Right lobe of liver (tissue), 6 donors: ENCODE measurements at regions not wholly inside any gene's neighbourhood (a gene's known extent, or its start where the extent isn't known, plus 50 kb on each side); places are given as distances from the start of the nearest gene placed in this dataset.

ENCODE experiments used
- ATAC-seq, 4 donors: fragments of 200-7000 bp; cut with Tn5 transposase; one replicate each; pipeline ENCODE4 v1.9.1; 2020; ENCODE audit warnings: mild to moderate bottlenecking in 4 of 4, moderate library complexity in 4 of 4
- DNase-seq, 3 donors: peaks; one replicate each; pipeline ENCODE4 v3.0.0-alpha.2; 2020
- H3K27ac ChIP-seq, 3 donors: fragments of 200-600 bp; one replicate each; pipeline ENCODE4 v1.8.0; 2022
- H3K27me3 ChIP-seq, 2 donors: fragments of 200-600 bp; one replicate each; pipeline ENCODE4 v1.8.0; 2022
- H3K36me3 ChIP-seq, 4 donors: fragments of 200-600 bp; sonication (generic) in 1 of 4; one replicate each; pipeline versions ENCODE4 v1.5.1 to v1.8.0; 2017 to 2022; ENCODE audit warnings: control low read depth in 1 of 4
- H3K4me1 ChIP-seq, 4 donors: fragments of 200-600 bp; sonication (generic) in 1 of 4; one replicate each; pipeline versions ENCODE4 v1.5.1 to v1.8.0; 2017 to 2022; ENCODE audit warnings: control low read depth in 1 of 4
- H3K4me3 ChIP-seq, 3 donors: fragments of 200-600 bp; one replicate each; pipeline ENCODE4 v1.8.0; 2022
- H3K9me3 ChIP-seq, 4 donors: fragments of 200-600 bp; sonication (generic) in 1 of 4; one replicate each; pipeline versions ENCODE4 v1.5.1 to v1.8.0; 2017 to 2022; ENCODE audit warnings: control low read depth in 1 of 4
- POLR2A ChIP-seq: fragments of 450-650 bp; IDR thresholded peaks from one replicate; pipeline ENCODE4 v1.6.1; 2017; ENCODE audit warnings: antibody characterized with exemption, mild to moderate bottlenecking
- WGBS: methylation state at CpG from one replicate; pipeline ENCODE4 v1.1.6; 2018; ENCODE audit warnings: low coverage, low lambda C conversion rate; ENCODE audit not compliant: insufficient coverage; ENCODE audit errors: missing lambda C conversion rate; 5-methylcytosine and 5-hydroxymethylcytosine counted together
- intact Hi-C, 2 donors: fragments of 100-400 bp; cut with DNase I; formaldehyde crosslinking; loops; one replicate each; pipeline versions ENCODE4 v1.11.2 to v1.14.1; 2022
- TF ChIP-seq, protein P1 (sequence below), 4 donors: fragments of 200-600 bp in 3 of 4; fragments of 450-650 bp in 1 of 4; IDR thresholded peaks; one replicate each; pipeline versions ENCODE4 v1.5.1 to v1.8.0; 2016 to 2022; ENCODE audit warnings: antibody characterized with exemption in 4 of 4, mild to moderate bottlenecking in 2 of 4
- donor health status: DM: no; HTN: yes; CAD: no.
- donor health status: DM: no; HTN: no; CAD: no.
- donor health status: DM: no; HTN: no; CAD: no.
- donor health status: DM: no; HTN: yes; CAD: no.
- donor health status: DM: no; HTN: yes; CAD: no.

GRCh38 chr1:219757890-219758289, 145.0 kb upstream of the ZC3H11B start:
- TF ChIP-seq POLR2A: no peak
- TF ChIP-seq, protein P1, sequence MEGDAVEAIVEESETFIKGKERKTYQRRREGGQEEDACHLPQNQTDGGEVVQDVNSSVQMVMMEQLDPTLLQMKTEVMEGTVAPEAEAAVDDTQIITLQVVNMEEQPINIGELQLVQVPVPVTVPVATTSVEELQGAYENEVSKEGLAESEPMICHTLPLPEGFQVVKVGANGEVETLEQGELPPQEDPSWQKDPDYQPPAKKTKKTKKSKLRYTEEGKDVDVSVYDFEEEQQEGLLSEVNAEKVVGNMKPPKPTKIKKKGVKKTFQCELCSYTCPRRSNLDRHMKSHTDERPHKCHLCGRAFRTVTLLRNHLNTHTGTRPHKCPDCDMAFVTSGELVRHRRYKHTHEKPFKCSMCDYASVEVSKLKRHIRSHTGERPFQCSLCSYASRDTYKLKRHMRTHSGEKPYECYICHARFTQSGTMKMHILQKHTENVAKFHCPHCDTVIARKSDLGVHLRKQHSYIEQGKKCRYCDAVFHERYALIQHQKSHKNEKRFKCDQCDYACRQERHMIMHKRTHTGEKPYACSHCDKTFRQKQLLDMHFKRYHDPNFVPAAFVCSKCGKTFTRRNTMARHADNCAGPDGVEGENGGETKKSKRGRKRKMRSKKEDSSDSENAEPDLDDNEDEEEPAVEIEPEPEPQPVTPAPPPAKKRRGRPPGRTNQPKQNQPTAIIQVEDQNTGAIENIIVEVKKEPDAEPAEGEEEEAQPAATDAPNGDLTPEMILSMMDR (IDR thresholded peaks at IDR 0.05): no peak
- DNase-seq: peak in 1 of 3 donors; percentile 34
- 57% methylated on average over 2 of the region's 5 CpGs for WGBS
- intact Hi-C loops: no loop called here
- Histone ChIP-seq H3K9me3 (no peaks in the 10 kb centered on the region), H3K36me3 (no peaks in the 10 kb centered on the region), H3K4me3 (no peak overlapping the region), H3K4me1 (no peaks in the 10 kb centered on the region), H3K27me3 (no peaks in the 10 kb centered on the region), H3K27ac (no peak overlapping the region)
- peak in 2 of 4 donors; percentile 33 to 44 for ATAC-seq

DNA sequence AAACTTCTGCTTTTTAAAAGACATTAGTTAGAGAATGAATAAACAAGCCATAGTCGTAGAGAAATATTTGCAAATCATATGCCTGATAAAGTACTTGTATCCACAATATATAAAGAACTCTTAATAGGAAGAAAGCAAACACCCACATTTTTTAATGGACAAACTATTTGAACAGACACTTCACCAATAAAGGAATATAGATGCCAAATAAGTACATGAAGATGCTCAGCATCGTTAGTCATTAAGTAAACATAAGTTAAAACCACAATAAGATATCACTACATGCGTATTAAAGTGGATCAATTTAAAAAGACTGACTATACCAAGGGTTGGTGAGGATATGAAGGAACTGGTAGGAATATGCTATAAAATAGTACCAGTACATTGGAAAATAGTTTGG, 142.3 kb upstream of the ZC3H11B start:
- no peaks in the 10 kb centered on the region for H3K36me3 ChIP-seq
- 84% methylated on average over 3 of the region's 3 CpGs for WGBS
- TF ChIP-seq, protein P1 (IDR thresholded peaks at IDR 0.05): no peak
- TF ChIP-seq POLR2A: no peak
- no peaks in the 10 kb centered on the region for H3K4me1 ChIP-seq
- no peaks in the 10 kb centered on the region for H3K9me3 ChIP-seq
- H3K4me3 ChIP-seq: no peak overlapping the region
- intact Hi-C loops: no loop called here
- no peak for ATAC-seq
- H3K27ac ChIP-seq: no peak overlapping the region
- H3K27me3 ChIP-seq: no peaks in the 10 kb centered on the region
- no peak for DNase-seq

DNA sequence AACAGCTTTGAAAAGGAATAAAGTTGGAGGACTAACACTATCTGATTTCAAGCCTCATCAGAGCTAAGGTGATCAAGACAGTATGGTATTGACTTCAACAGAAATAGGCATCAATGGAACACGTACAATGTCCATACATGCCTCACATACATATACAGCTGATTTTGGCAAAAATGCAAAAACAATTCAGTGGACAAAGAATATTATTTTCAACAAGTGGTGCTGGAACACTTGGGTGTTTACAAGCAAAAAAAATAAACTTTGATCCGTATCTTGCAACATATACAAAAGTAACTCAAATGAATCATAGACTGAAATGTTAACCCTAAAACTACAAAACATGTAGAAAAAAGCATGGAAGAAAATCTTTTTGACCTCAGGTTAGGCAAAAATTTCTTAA, 141.9 kb upstream of the ZC3H11B start:
- Histone ChIP-seq H3K9me3 (no peaks in the 10 kb centered on the region), H3K27me3 (no peaks in the 10 kb centered on the region), H3K4me3 (no peak overlapping the region), H3K4me1 (no peaks in the 10 kb centered on the region), H3K27ac (no peak overlapping the region), H3K36me3 (no peaks in the 10 kb centered on the region)
- intact Hi-C loops: no loop called here
- ATAC-seq (no peak), DNase-seq (no peak)
- WGBS: 38% methylated on average over 2 of the region's 2 CpGs
- no peak for TF ChIP-seq POLR2A
- TF ChIP-seq, protein P1 (IDR thresholded peaks at IDR 0.05): no peak

- no peak overlapping the region for H3K27ac ChIP-seq
- H3K4me3 ChIP-seq: no peak overlapping the region
- DNase-seq (no peak), ATAC-seq (no peak)
- H3K27me3 ChIP-seq: no peaks in the 10 kb centered on the region
- no peaks in the 10 kb centered on the region for H3K36me3 ChIP-seq
- WGBS: 54% methylated on average over 4 of the region's 4 CpGs
- no peaks in the 10 kb centered on the region for H3K4me1 ChIP-seq
- intact Hi-C loops: no loop called here
- no peaks in the 10 kb centered on the region for H3K9me3 ChIP-seq
- TF ChIP-seq, protein P1 (IDR thresholded peaks at IDR 0.05): no peak
- TF ChIP-seq POLR2A: no peak
Observed at GRCh38 chr1:219753914-219754313, 141.0 kb upstream of the ZC3H11B start.

- Histone ChIP-seq H3K4me3 (no peak overlapping the region), H3K36me3 (no peaks in the 10 kb centered on the region), H3K4me1 (no peaks in the 10 kb centered on the region), H3K9me3 (no peaks in the 10 kb centered on the region), H3K27ac (no peak overlapping the region), H3K27me3 (no peaks in the 10 kb centered on the region)
- TF ChIP-seq, protein P1 (IDR thresholded peaks at IDR 0.05): no peak
- intact Hi-C loops: no loop called here
- ATAC-seq (no peak), DNase-seq (no peak)
- 16% methylated on average over 1 of the region's 1 CpG for WGBS
Observed at GRCh38 chr1:219752645-219753044, 139.7 kb upstream of the ZC3H11B start.
